Activated CD8-positive, alpha-beta memory T cell treated with anti-CD3 and anti-CD28 coated beads for 48 hours (primary cell): ENCODE measurements at regions not wholly inside any gene's neighbourhood (a gene's known extent, or its start where the extent isn't known, plus 50 kb on each side); places are given as distances from the start of the nearest gene placed in this dataset.
"Not testable (repeated sequence)": the region's sequence is repeated elsewhere in the genome, so short reads cannot be mapped to it uniquely, and the experiment has no call there.

Experiments
- DNase-seq, 3 experiments: peaks; one replicate each; pipeline ENCODE4 v3.0.0-alpha.2; 2020; ENCODE audit warnings: low read depth in 2 of 3, low spot score in 2 of 3

DNA sequence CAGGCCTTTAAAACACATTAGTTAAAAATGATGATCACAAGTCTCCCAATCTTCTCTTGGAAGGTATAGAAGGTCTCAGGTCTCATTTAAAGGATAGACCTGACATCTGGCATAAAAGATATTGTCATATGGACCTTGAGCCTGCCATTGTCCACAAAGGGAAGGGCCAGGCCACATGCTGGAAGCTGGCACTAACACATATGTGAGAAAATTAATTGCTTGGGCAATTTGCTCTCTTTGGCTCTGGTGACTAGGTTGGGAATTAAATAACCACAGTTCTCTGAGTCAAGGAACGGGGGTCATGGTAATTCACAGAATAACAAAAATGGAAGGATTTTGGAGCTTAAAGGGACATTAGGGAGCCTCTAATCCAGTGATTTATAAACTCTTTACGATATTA, 727.3 kb downstream of the BCL11A start:
- DNase-seq: no peak

DNA sequence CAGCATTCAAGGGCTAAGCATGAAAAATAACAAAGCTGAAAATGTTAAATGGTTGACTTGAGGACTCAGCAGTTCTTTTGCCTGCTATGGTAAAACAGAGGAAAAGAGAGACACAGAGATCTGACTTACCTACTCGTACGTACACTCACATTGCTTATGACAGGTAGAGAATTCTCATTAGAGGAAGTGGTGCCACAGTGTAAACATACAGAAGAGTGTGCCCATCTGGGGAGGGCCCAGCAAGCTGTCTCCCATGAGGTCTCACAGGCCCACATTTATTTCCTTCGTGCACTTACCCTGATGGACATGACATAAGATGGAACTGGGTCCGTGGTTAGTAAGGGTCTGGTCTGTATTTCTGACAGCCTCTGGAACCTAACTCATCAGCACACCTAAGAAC, 729.1 kb downstream of the BCL11A start:
- DNase-seq: no peak

DNA sequence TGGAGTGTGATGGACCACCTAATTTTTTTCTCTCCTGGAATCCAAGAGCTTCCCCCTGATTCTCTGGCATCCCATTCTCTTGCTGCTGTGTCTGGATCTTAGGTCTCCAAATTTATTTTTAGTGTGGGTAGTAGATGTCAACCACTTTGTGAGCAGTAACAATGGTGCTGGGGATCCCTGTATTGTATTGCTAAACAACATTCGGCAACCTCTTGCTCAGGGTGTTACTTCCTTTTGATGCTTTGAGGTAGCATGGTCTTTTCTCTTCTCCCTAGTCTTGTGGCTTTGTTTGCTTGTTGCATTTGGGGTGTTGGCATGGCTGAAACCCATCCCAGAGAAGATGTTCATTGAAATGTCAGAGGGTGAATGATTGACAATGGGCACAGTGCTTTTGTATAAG, 737.4 kb downstream of the BCL11A start:
- DNase-seq: no peak

GRCh38 chr2:59810283-59810682, 743.2 kb downstream of the BCL11A start:
- not testable (repeated sequence) for DNase-seq

DNA sequence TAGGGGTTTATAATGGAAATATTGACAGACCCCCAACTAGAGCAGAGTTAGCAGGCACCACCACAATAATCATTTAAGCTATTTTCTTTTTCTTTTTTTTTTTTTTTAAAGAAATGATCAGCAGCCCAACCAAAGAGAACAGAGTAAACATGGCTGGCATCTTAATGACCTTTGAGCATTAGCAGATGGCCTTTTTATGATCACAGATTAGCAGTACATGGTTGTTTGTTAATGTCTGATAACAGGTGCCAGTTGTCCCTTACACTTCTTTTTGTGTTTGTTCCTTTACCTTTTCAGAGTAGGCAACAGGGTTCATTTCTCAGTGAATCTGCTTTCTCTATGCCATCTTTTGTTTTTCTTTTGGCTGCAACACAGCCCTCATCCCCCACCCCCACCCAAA, 747.0 kb downstream of the BCL11A start:
- no peak for DNase-seq

GRCh38 chr2:59804732-59805131, 748.7 kb downstream of the BCL11A start:
- DNase-seq: no peak

DNA sequence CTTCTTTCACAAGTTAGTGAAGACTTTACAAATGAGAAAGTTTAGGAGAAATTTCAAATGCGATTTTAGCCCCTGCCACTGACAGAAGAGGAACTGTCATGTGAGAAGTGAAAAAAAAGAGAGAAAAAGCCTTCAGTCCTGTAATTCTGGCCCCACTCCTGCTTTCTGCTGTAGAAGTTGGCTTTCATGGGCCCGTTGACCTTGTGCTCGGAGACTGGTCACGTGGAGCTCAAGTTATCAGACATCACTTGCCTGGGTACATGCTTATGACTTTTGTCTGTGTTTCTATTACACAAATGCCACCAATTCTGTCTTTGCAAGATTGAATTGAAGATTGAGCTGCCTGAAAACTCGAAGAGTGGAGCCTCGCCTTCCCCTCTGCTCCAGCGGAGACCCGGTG, 749.9 kb downstream of the BCL11A start:
- DNase-seq: no peak

DNA sequence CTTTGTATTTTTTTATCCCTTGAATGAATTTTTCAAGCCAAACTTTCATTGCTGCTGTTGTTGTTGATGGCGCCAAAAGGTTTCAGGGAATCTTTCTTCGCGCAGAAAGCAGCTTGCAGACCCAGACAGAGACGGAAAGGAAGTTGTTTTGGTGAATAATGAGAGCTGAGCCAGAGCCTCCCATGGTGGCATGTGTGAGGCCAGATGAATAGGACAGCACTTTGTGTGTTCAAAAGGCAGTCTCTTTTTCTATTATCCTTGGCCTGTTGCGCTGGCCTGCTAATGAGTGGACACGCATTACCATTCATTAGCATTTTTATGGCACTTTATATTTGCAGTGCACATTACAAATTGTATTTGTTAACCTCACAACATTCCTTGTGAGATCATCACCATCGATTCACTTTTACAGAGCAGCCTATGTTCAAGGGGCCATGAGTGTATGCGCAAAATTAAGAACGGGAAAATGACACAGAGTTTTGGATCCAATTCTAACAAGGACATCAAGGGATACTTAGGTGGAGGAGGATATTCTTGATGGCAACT, 754.7 kb downstream of the BCL11A start:
- no peak for DNase-seq

- no peak for DNase-seq
These were observed 762.3 kb downstream of the BCL11A start for GRCh38 chr2:59791004-59791618.

DNA sequence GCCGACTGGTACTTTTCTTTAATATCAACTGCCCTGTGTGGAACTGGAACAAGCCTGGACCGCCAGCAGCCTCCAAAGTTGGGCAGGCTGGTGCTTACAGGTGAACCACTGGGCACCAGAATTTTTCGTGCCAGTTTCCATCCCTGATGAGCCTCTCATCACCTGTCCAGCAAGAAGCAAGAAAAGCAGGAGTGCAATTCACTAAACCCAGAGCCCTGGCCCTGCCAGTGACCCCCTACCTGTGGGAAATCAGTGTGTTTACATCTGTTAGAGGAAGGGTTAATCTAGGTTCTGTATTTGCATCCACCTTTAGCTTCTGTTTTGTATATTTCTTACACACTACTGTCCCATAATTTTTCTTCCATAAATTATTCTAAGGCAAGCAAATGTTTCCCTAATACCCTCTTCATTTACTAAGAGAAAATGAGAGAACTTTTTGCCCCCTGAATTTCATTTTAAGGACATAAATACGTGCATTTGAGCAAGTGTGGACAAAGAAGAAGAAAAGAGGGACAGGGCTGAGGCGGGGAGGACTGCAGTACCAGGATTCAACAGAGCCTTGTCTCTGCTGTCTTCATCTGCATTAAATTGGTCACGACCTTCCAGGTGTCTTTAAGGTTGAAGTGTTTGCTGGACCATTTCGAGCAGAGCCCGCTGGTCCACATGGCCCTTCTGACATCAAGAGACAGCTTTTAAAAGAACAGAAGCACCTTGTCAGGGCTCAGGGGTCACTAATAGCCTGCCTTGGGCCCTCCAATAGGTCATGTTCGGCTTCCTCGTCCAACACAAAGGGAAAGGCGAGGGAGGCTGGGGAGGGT, 763.1 kb downstream of the BCL11A start:
- DNase-seq: no peak

DNA sequence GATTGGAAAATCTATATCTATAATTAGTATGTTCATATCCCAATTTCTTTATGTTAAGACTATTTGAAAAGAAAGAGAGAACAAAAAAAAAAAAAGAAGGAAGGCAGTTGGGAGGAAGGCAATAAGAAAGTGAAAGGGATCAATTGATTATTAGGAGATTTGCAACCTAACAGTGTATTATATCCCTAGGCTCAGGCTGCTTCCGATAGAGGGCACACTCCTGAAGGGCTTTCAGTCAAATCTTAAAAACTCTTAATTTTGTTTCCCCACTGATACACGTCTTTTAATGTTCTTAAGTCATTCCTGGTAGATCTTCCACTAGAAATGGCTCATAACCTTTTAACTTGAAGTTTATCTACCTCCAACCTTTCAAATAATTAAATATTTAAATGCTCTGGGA, 763.9 kb downstream of the BCL11A start:
- DNase-seq: no peak

- DNase-seq: no peak
These were observed 766.4 kb downstream of the BCL11A start for GRCh38 chr2:59787095-59787494.

DNA sequence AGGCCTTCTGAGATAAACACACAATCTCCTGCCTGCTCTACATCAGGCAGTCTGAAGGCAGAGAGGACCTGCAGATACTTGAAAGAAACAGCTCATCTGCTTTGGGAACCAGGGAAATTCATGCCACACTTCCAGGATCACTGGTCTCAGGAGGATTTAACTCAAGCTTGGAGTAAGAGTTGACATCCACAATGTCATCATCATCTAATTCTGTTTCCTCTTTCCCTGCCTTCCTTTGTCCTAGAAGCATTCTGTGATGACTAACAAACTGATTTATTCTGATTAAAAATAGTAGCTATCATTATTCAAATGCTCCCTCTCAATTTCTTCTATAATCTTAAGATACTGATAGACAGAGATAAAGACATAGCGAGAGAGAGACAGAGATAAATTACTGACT, 766.8 kb downstream of the BCL11A start:
- DNase-seq: no peak

DNA sequence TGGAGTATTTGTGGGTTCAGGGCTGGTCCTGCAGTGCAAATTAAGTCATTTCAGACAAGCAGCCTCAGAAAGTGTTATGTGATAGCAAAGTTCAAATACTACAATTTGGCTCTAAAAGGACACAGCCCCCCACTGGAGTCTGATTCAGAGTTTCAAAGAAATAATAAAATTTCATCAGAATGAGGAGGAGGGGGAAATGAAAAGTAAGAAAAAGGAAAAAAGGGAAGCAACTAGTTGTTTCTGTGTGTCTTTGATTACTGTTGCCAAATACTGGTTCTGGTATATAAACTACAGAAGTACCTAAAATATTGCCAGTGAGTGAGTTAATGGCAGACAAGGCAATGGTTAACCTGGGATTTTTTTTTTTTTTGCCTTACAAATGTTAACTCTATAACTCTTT, 773.9 kb downstream of the BCL11A start:
- DNase-seq: no peak

DNA sequence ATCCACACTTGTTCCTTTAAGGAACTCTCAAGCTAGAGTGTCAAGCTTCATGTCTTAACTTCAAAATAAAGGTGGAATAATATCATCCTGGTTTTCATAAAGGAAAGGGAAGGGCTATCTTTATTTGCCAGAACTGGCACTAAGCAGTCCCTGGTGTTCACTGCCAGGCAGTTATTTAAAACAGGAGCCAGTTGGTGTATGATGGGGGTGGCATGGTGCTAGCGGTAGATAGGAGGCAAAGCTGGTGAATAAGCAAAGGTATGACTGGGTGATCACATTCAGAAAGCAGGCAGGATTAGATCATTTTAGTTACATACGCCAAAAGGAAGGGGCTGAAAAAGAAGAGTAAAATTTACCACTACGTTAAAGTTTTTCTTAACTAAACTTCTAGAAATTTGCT, 776.3 kb downstream of the BCL11A start:
- DNase-seq: no peak

DNA sequence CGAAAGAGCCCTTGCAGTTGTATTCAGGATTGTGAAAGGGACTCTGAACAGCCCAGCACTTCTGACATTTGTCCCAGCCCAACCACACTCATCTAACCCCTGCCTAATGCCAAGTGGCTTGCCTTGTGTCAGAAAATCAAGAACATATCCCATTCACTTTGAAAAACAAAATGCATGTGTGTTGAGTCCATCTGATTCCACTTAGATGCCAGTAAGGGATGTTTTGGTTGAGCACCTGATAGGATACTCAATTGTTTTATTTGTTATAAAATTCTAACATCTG, 776.8 kb downstream of the BCL11A start:
- no peak for DNase-seq

- DNase-seq: no peak
These were observed 778.5 kb downstream of the BCL11A start for GRCh38 chr2:59774821-59775433.

DNA sequence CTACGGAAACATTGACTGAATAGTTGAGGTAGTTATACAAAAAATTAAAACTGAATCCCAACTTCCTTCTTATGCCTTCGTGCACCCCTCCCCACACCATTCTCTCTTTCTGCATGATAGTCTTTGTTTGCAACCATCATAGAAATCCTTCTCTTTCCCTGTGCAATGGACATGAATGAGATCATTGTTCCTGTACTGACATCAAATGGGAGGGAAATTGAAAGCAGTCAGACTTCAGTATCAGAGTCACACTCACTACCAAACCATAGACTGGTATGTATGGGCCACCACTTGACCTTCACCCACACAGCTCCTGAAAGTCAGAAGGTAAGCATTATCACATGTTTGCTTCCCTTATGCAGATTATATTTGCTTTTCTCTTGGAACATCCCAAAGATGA, 782.8 kb downstream of the BCL11A start:
- no peak for DNase-seq

DNA sequence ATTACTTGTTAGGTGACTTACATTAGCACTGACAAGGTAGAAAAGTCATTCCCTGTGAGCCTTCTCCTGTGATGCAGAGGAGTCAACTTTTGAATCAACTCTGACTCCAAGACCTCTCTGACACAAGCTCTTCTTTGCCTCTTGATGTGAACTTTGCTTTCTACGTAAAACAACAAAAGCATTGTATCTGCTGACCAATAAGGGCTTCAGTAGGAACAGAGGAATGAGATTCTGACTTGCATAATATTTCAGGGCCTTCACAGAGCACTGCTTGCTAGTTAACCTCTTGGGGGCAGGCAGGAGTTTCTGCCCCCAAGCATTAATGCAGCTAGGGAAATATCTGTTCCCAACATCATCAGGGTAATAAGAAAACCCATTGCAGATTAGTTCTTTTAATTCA, 791.5 kb downstream of the BCL11A start:
- no peak for DNase-seq

GRCh38 chr2:59756150-59756549, 797.3 kb downstream of the BCL11A start:
- no peak for DNase-seq

- DNase-seq: no peak
These were observed 799.3 kb downstream of the BCL11A start for GRCh38 chr2:59754011-59754735.

GRCh38 chr2:59752512-59752911, 800.9 kb downstream of the BCL11A start:
- DNase-seq: no peak
